ENCODE measurements at regions not wholly inside any gene's neighbourhood (a gene's known extent, or its start where the extent isn't known, plus 50 kb on each side); places are given as distances from the start of the nearest gene placed in this dataset.

DNA sequence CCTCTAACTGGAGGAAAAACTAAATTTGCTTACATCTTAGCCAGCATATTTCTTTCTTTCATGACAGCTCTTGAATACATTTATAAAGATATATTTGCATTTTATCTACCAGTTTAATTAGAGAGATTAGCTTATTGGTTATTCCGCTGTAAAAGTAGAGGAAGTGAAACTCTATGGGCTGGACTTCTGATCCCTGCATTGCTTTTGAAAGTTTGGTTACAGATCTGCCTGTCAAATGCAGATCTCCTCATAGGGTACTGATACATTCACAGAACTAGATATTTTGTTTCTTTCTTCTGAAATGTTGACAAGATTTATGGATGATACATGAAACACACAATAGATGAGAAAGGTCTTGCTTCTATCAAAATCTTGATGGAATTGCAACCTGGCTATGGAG, 581.4 kb upstream of the AADAT start:
- TF ChIP-seq, protein P1, sequence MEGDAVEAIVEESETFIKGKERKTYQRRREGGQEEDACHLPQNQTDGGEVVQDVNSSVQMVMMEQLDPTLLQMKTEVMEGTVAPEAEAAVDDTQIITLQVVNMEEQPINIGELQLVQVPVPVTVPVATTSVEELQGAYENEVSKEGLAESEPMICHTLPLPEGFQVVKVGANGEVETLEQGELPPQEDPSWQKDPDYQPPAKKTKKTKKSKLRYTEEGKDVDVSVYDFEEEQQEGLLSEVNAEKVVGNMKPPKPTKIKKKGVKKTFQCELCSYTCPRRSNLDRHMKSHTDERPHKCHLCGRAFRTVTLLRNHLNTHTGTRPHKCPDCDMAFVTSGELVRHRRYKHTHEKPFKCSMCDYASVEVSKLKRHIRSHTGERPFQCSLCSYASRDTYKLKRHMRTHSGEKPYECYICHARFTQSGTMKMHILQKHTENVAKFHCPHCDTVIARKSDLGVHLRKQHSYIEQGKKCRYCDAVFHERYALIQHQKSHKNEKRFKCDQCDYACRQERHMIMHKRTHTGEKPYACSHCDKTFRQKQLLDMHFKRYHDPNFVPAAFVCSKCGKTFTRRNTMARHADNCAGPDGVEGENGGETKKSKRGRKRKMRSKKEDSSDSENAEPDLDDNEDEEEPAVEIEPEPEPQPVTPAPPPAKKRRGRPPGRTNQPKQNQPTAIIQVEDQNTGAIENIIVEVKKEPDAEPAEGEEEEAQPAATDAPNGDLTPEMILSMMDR (conservative IDR thresholded peaks at IDR 0.05; ENCODE audit: low read depth, low read length) = no peak
- TF ChIP-seq EZH2 (IDR thresholded peaks at IDR 0.05; ENCODE audit: low read length, unreplicated experiment) = no peak
- no peak for TF ChIP-seq EZH2phosphoT487 (IDR thresholded peaks at IDR 0.05; ENCODE audit: borderline replicate concordance, low read length)
